Mesenchymal stem cell (in vitro differentiated cells and primary cell): ENCODE measurements at regions not wholly inside any gene's neighbourhood (a gene's known extent, or its start where the extent isn't known, plus 50 kb on each side); places are given as distances from the start of the nearest gene placed in this dataset.

Experiments used
- DNase-seq: peaks from one replicate; pipeline ENCODE4 v3.0.0-alpha.2; 2013
- H2AFZ ChIP-seq: one replicate; pipeline ENCODE4 v1.6.1; 2013; ENCODE audit warnings: low read depth, mild to moderate bottlenecking, control low read depth, inconsistent platforms, low read length, moderate library complexity
- H2AK5ac ChIP-seq: 2 replicates; pipeline ENCODE4 v1.6.1; 2013; ENCODE audit warnings: low read length, moderate library complexity, mild to moderate bottlenecking, inconsistent platforms; ENCODE audit not compliant: severe bottlenecking
- H2BK120ac ChIP-seq: one replicate; pipeline ENCODE4 v1.6.1; 2013; ENCODE audit warnings: low read depth, mild to moderate bottlenecking, inconsistent platforms, low read length, moderate library complexity
- H2BK12ac ChIP-seq, 2 experiments: one replicate each; pipeline ENCODE4 v1.6.1; 2013; ENCODE audit warnings: inconsistent platforms in 2 of 2, low read length in 2 of 2, mild to moderate bottlenecking in 2 of 2, moderate library complexity in 2 of 2, control low read depth in 1 of 2
- H2BK15ac ChIP-seq: one replicate; pipeline ENCODE4 v1.6.1; 2013; ENCODE audit warnings: mild to moderate bottlenecking, low read depth, inconsistent platforms; ENCODE audit not compliant: poor library complexity, severe bottlenecking
- H2BK5ac ChIP-seq: 2 replicates; pipeline ENCODE4 v1.6.1; 2013; ENCODE audit warnings: low read depth, mild to moderate bottlenecking, low read length, control low read depth, inconsistent platforms; ENCODE audit not compliant: poor library complexity, severe bottlenecking
- H3K14ac ChIP-seq, 2 experiments: one replicate each; pipeline ENCODE4 v1.6.1; 2013; ENCODE audit warnings: inconsistent platforms in 2 of 2, low read length in 2 of 2, control low read depth in 1 of 2, mild to moderate bottlenecking in 1 of 2, moderate library complexity in 1 of 2
- H3K18ac ChIP-seq, 2 experiments: one replicate each; pipeline ENCODE4 v1.6.1; 2013; ENCODE audit warnings: inconsistent platforms in 2 of 2, low read length in 2 of 2, control low read depth in 1 of 2, low read depth in 1 of 2, mild to moderate bottlenecking in 1 of 2
- H3K23ac ChIP-seq, 2 experiments: one replicate each; pipeline ENCODE4 v1.6.1; 2013; ENCODE audit warnings: inconsistent platforms in 2 of 2, low read length in 2 of 2, mild to moderate bottlenecking in 2 of 2, moderate library complexity in 2 of 2, control low read depth in 1 of 2
- H3K27ac ChIP-seq: 2 replicates; pipeline ENCODE4 v1.5.1; 2013; ENCODE audit warnings: mild to moderate bottlenecking, moderate library complexity, low read length, control low read depth, inconsistent platforms; ENCODE audit not compliant: poor library complexity, severe bottlenecking
- H3K27me3 ChIP-seq, 2 experiments: 2 replicates each; pipeline versions ENCODE4 v1.6.1 to v1.7.0; 2013; ENCODE audit warnings: low read length in 2 of 2, mild to moderate bottlenecking in 2 of 2, moderate library complexity in 2 of 2, control low read depth in 1 of 2, inconsistent platforms in 1 of 2; ENCODE audit not compliant: control insufficient read depth in 1 of 2, insufficient read depth in 1 of 2
- H3K36me3 ChIP-seq, 2 experiments: 2 replicates each; pipeline versions ENCODE4 v1.6.1 to v1.7.0; 2013; ENCODE audit warnings: low read length in 2 of 2, control low read depth in 1 of 2, inconsistent platforms in 1 of 2, low read depth in 1 of 2, mild to moderate bottlenecking in 1 of 2; ENCODE audit not compliant: insufficient read depth in 2 of 2, control insufficient read depth in 1 of 2
- H3K4ac ChIP-seq, 2 experiments: one replicate each; pipeline ENCODE4 v1.6.1; 2013; ENCODE audit warnings: inconsistent platforms in 2 of 2, low read length in 2 of 2, mild to moderate bottlenecking in 2 of 2, moderate library complexity in 2 of 2, control low read depth in 1 of 2, low read depth in 1 of 2
- H3K4me1 ChIP-seq: 2 replicates; pipeline ENCODE4 v1.6.1; 2013; ENCODE audit warnings: low read depth, low read length, control low read depth; ENCODE audit not compliant: control insufficient read depth, insufficient read depth
- H3K4me2 ChIP-seq: 2 replicates; pipeline ENCODE4 v1.6.1; 2013; ENCODE audit warnings: low read length, mild to moderate bottlenecking, inconsistent platforms; ENCODE audit not compliant: poor library complexity, severe bottlenecking
- H3K4me3 ChIP-seq, 2 experiments: 2 replicates each; pipeline versions ENCODE4 v1.5.1 to v1.7.0; 2013; ENCODE audit warnings: low read length in 2 of 2, mild to moderate bottlenecking in 2 of 2, control low read depth in 1 of 2, low read depth in 1 of 2; ENCODE audit not compliant: insufficient read depth in 1 of 2
- H3K79me1 ChIP-seq: replicated peaks from 2 replicates; pipeline ENCODE4 v1.6.1; 2013; ENCODE audit warnings: mild to moderate bottlenecking, control low read depth, low read length, inconsistent platforms; ENCODE audit not compliant: poor library complexity, severe bottlenecking
- H3K9ac ChIP-seq: 2 replicates; pipeline ENCODE4 v1.7.0; 2013; ENCODE audit warnings: mild to moderate bottlenecking, low read length, moderate library complexity
- H3K9me3 ChIP-seq: 2 replicates; pipeline ENCODE4 v1.7.0; 2013; ENCODE audit warnings: mild to moderate bottlenecking, low read length; ENCODE audit not compliant: control insufficient read depth
- H4K8ac ChIP-seq: one replicate; pipeline ENCODE4 v1.6.1; 2013; ENCODE audit warnings: inconsistent platforms, mild to moderate bottlenecking, low read length, moderate library complexity
- H4K91ac ChIP-seq: one replicate; pipeline ENCODE4 v1.6.1; 2013; ENCODE audit warnings: mild to moderate bottlenecking, low read length, inconsistent platforms
- WGBS: methylation state at CpG from one replicate; pipeline ENCODE4 v1.1.7; 2013; ENCODE audit warnings: mixed read lengths; 5-methylcytosine and 5-hydroxymethylcytosine counted together

DNA sequence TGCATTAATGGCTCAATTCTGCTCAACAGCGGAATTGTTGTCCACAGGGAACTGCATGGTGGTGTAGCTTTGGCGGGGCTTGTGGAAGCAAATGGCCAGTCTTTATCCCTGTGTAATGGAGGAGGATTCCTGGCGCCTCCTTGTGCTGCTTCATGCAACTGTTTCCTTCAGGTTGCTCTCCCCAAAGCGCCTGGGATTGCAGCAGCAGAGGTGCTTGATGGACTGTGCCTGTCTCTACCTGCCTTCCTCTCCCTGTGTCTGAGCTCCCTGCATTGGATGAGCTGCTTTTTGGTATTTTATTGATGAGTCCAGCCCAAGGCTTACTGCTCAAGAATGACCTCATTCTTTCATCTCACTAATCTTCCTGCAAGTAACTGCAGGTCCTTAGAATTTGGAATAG lies 72.9 kb upstream of the NDN start:
- H2BK5ac ChIP-seq, result no peak overlapping the region

GRCh38 chr15:23761386-23761785 lies 74.3 kb upstream of the NDN start:
- Histone ChIP-seq H3K4me1 (no peaks in the 10 kb centered on the region), H3K9ac (no peak overlapping the region), H3K23ac (no peak overlapping the region), H2BK120ac (no peak overlapping the region), H3K79me1 (no peaks in the 10 kb centered on the region), H4K8ac (no peak overlapping the region), H2BK12ac (no peak overlapping the region), H4K91ac (no peak overlapping the region), H2BK15ac (no peak overlapping the region), H2AK5ac (no peak overlapping the region), H2BK5ac (no peak overlapping the region), H2AFZ (no peak overlapping the region), H3K27me3 (peaks cover 0 to 4% of the 10 kb centered on the region in 2 experiments), H3K4me2 (no peak overlapping the region), H3K4me3 (no peak overlapping the region), H3K36me3 (no peaks in the 10 kb centered on the region), H3K27ac (no peak overlapping the region), H3K4ac (no peak overlapping the region), H3K14ac (no peak overlapping the region), H3K18ac (no peak overlapping the region), H3K9me3 (peaks cover 7% of the 10 kb centered on the region)
- whole genome bisulfite sequencing, result 68% methylated on average over 6 of the region's 6 CpGs
- DNase-seq, result no peak

More for the DNA sequence above, 72.9 kb upstream of the NDN start:
- Histone ChIP-seq H2BK120ac (no peak overlapping the region), H3K14ac (no peak overlapping the region), H3K27me3 (peaks cover 0 to 4% of the 10 kb centered on the region in 2 experiments), H2BK12ac (no peak overlapping the region), H4K8ac (no peak overlapping the region), H2AFZ (no peak overlapping the region), H3K4me3 (no peak overlapping the region), H3K9me3 (peaks cover 10% of the 10 kb centered on the region), H2AK5ac (no peak overlapping the region), H3K4me2 (no peak overlapping the region), H3K27ac (no peak overlapping the region), H3K18ac (no peak overlapping the region), H3K9ac (no peak overlapping the region), H3K36me3 (no peaks in the 10 kb centered on the region), H3K4ac (no peak overlapping the region), H3K79me1 (no peaks in the 10 kb centered on the region), H3K23ac (no peak overlapping the region), H3K4me1 (no peaks in the 10 kb centered on the region), H2BK15ac (no peak overlapping the region), H4K91ac (no peak overlapping the region)
- DNase-seq, result no peak
- 38% methylated on average over 4 of the region's 4 CpGs for WGBS

DNA sequence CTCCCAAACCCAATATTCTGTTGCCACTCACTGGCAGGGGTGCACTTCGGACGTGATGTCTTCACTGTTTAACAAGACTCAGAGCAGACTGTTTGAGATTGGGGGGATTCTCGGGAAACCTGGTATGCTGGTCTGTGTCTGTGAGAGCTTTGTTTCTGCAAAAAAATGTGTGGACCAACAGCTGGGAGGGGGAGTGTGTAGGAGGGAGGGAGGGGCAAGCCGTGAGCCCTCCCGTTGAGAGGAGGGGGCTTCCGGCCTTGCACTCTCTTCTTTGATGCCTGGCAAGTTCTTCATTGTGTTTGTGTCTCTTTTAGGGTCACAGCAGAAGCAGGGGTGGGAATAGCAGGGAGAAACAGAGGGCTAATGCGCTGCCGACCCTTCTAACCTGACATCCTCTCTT lies 74.9 kb upstream of the NDN start:
- H3K14ac ChIP-seq, result no peak overlapping the region
- H2BK5ac ChIP-seq, result no peak overlapping the region
- no peak for DNase-seq
- H3K4me3 ChIP-seq, result no peak overlapping the region
- no peak overlapping the region for H2BK120ac ChIP-seq
- H3K27ac ChIP-seq, result no peak overlapping the region
- no peak overlapping the region for H3K4ac ChIP-seq
- no peak overlapping the region for H4K8ac ChIP-seq
- H3K9ac ChIP-seq, result no peak overlapping the region
- no peak overlapping the region for H3K4me2 ChIP-seq
- H3K79me1 ChIP-seq, result no peaks in the 10 kb centered on the region
- WGBS, result 66% methylated on average over 8 of the region's 8 CpGs
- peaks cover 0 to 4% of the 10 kb centered on the region in 2 experiments for H3K27me3 ChIP-seq
- no peaks in the 10 kb centered on the region for H3K36me3 ChIP-seq
- H2AK5ac ChIP-seq, result no peak overlapping the region
- H3K23ac ChIP-seq, result no peak overlapping the region
- no peak overlapping the region for H2BK15ac ChIP-seq
- H2BK12ac ChIP-seq, result no peak overlapping the region
- H3K4me1 ChIP-seq, result no peaks in the 10 kb centered on the region
- H3K9me3 ChIP-seq, result peaks cover 4% of the 10 kb centered on the region
- no peak overlapping the region for H4K91ac ChIP-seq
- no peak overlapping the region for H3K18ac ChIP-seq
- H2AFZ ChIP-seq, result no peak overlapping the region

GRCh38 chr15:23763021-23763420 lies 75.9 kb upstream of the NDN start:
- no peak overlapping the region for H3K23ac ChIP-seq
- H2AK5ac ChIP-seq, result no peak overlapping the region
- H3K4ac ChIP-seq, result no peak overlapping the region
- H3K9me3 ChIP-seq, result peaks cover 7% of the 10 kb centered on the region
- H3K4me2 ChIP-seq, result no peak overlapping the region
- H3K14ac ChIP-seq, result no peak overlapping the region
- H3K4me3 ChIP-seq, result no peak overlapping the region
- peaks cover 0 to 4% of the 10 kb centered on the region in 2 experiments for H3K27me3 ChIP-seq
- no peak for DNase-seq
- H3K4me1 ChIP-seq, result no peaks in the 10 kb centered on the region
- H3K18ac ChIP-seq, result no peak overlapping the region
- H3K27ac ChIP-seq, result no peak overlapping the region
- WGBS, result 65% methylated on average over 3 of the region's 9 CpGs
- no peaks in the 10 kb centered on the region for H3K79me1 ChIP-seq
- no peak overlapping the region for H4K91ac ChIP-seq
- H2BK120ac ChIP-seq, result no peak overlapping the region
- H2BK15ac ChIP-seq, result no peak overlapping the region
- H3K36me3 ChIP-seq, result no peaks in the 10 kb centered on the region
- no peak overlapping the region for H2BK5ac ChIP-seq
- no peak overlapping the region for H3K9ac ChIP-seq
- H2BK12ac ChIP-seq, result no peak overlapping the region
- no peak overlapping the region for H4K8ac ChIP-seq
- H2AFZ ChIP-seq, result no peak overlapping the region
